Lower leg skin (tissue), 4 donors: ENCODE measurements at regions not wholly inside any gene's neighbourhood (a gene's known extent, or its start where the extent isn't known, plus 50 kb on each side); places are given as distances from the start of the nearest gene placed in this dataset.

Experiments
- DNase-seq, 2 donors: peaks; one replicate each; pipeline ENCODE4 v3.0.0-alpha.2; 2019; ENCODE audit warnings: low spot score in 2 of 2
- H3K4me3 ChIP-seq: fragments of 200-600 bp; sonication (generic); 2 replicates; pipeline ENCODE4 v1.5.1; 2017; ENCODE audit warnings: mild to moderate bottlenecking, low read depth; ENCODE audit not compliant: poor library complexity, severe bottlenecking
- CTCF ChIP-seq, 3 donors: fragments of 450-650 bp; IDR thresholded peaks; one replicate each; pipeline ENCODE4 v1.5.1; 2016; ENCODE audit warnings: antibody characterized with exemption in 3 of 3, mild to moderate bottlenecking in 3 of 3, moderate library complexity in 2 of 3
- POLR2A ChIP-seq, 2 donors: fragments of 450-650 bp; IDR thresholded peaks; one replicate each; pipeline ENCODE4 v1.6.1; 2016 to 2017; ENCODE audit warnings: antibody characterized with exemption in 2 of 2, mild to moderate bottlenecking in 1 of 2, moderate library complexity in 1 of 2
- WGBS, 2 donors: methylation state at CpG; one replicate each; pipeline ENCODE4 v1.1.5; 2018; 5-methylcytosine and 5-hydroxymethylcytosine counted together
- intact Hi-C: fragments of 100-400 bp; cut with DNase I; formaldehyde crosslinking; loops from one replicate; pipeline ENCODE4 v1.15.0; 2023; ENCODE audit warnings: low total_unique reads

- intact Hi-C loops, result no loop called here
- no peak for TF ChIP-seq POLR2A (IDR thresholded peaks at IDR 0.05)
- TF ChIP-seq CTCF (IDR thresholded peaks at IDR 0.05), result no peak
- no peak for DNase-seq
- 48 to 50% methylated on average over 1 of the region's 1 CpG for WGBS, 2 donors
- no peak overlapping the region for H3K4me3 ChIP-seq
Measured at GRCh38 chr14:44771496-44771895, 190.3 kb downstream of the KLHL28 start.

GRCh38 chr14:44770201-44770600, 191.5 kb downstream of the KLHL28 start:
- no peak for DNase-seq
- WGBS, 2 donors, result 82% methylated on average over 3 of the region's 3 CpGs
- TF ChIP-seq POLR2A (IDR thresholded peaks at IDR 0.05) (no peak), CTCF (IDR thresholded peaks at IDR 0.05) (no peak)
- no peak overlapping the region for H3K4me3 ChIP-seq
- intact Hi-C loops, result no loop called here

- no peak for DNase-seq
- TF ChIP-seq POLR2A (IDR thresholded peaks at IDR 0.05) (no peak), CTCF (IDR thresholded peaks at IDR 0.05) (no peak)
- H3K4me3 ChIP-seq, result no peak overlapping the region
- WGBS, 2 donors, result 59 to 70% methylated on average over 1 of the region's 1 CpG
- intact Hi-C loops, result no loop called here
Measured at GRCh38 chr14:44768935-44769334, 192.8 kb downstream of the KLHL28 start.

GRCh38 chr14:44767646-44768173, 194.0 kb downstream of the KLHL28 start:
- H3K4me3 ChIP-seq, result no peak overlapping the region
- TF ChIP-seq POLR2A (IDR thresholded peaks at IDR 0.05) (no peak), CTCF (IDR thresholded peaks at IDR 0.05) (no peak)
- 66 to 70% methylated on average over 5 of the region's 5 CpGs for WGBS, 2 donors
- intact Hi-C loops, result no loop called here
- DNase-seq, result no peak

GRCh38 chr14:44766285-44766684, 195.5 kb downstream of the KLHL28 start:
- 83 to 96% methylated on average over 1 of the region's 1 CpG for WGBS, 2 donors
- DNase-seq, result no peak
- H3K4me3 ChIP-seq, result no peak overlapping the region
- no peak for TF ChIP-seq CTCF (IDR thresholded peaks at IDR 0.05)
- intact Hi-C loops, result no loop called here

GRCh38 chr14:44763356-44763755, 198.4 kb downstream of the KLHL28 start:
- no peak for TF ChIP-seq CTCF (IDR thresholded peaks at IDR 0.05)
- TF ChIP-seq POLR2A (IDR thresholded peaks at IDR 0.05), result no peak
- DNase-seq, result no peak
- no peak overlapping the region for H3K4me3 ChIP-seq
- intact Hi-C loops, result no loop called here
- 84 to 91% methylated on average over 1 of the region's 1 CpG for WGBS, 2 donors
